Fibroblast of the aortic adventitia (primary cell): ENCODE measurements at regions not wholly inside any gene's neighbourhood (a gene's known extent, or its start where the extent isn't known, plus 50 kb on each side); places are given as distances from the start of the nearest gene placed in this dataset.

Source experiments
- DNase-seq: peaks from one replicate; pipeline ENCODE4 v3.0.0-alpha.2; 2010; ENCODE audit warnings: low read depth
- H3K4me3 ChIP-seq: 2 replicates; pipeline ENCODE4 v1.5.1; 2011; ENCODE audit warnings: low read depth, mild to moderate bottlenecking, control low read depth, low read length, moderate library complexity
- TF ChIP-seq, protein P1 (sequence below): IDR thresholded peaks from 2 replicates; pipeline ENCODE4 v1.5.1; 2011; ENCODE audit warnings: mild to moderate bottlenecking, low read length, control low read depth, inconsistent platforms; ENCODE audit not compliant: insufficient read depth

DNA sequence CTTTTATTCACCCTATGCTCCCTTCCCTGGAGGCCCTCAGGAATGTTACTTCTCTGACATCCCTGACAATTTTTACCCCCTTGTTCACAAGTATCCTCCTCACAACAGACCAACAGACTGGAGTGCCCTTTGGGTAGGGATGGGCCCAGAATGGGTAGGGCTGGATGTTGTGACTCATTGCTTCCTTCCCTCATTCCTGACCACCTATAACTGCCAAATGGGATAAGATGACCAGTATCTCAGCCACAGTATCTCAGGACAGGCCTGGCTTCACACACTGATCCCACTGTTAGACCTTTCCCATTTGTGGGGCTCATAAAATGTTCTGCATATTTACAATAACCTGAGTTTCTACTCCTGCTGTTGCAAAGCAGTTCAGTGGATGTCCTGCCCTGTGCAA, 223.0 kb upstream of the LRFN2 start:
- TF ChIP-seq, protein P1, sequence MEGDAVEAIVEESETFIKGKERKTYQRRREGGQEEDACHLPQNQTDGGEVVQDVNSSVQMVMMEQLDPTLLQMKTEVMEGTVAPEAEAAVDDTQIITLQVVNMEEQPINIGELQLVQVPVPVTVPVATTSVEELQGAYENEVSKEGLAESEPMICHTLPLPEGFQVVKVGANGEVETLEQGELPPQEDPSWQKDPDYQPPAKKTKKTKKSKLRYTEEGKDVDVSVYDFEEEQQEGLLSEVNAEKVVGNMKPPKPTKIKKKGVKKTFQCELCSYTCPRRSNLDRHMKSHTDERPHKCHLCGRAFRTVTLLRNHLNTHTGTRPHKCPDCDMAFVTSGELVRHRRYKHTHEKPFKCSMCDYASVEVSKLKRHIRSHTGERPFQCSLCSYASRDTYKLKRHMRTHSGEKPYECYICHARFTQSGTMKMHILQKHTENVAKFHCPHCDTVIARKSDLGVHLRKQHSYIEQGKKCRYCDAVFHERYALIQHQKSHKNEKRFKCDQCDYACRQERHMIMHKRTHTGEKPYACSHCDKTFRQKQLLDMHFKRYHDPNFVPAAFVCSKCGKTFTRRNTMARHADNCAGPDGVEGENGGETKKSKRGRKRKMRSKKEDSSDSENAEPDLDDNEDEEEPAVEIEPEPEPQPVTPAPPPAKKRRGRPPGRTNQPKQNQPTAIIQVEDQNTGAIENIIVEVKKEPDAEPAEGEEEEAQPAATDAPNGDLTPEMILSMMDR = no peak
- no peak for DNase-seq
- H3K4me3 ChIP-seq = no peak overlapping the region

DNA sequence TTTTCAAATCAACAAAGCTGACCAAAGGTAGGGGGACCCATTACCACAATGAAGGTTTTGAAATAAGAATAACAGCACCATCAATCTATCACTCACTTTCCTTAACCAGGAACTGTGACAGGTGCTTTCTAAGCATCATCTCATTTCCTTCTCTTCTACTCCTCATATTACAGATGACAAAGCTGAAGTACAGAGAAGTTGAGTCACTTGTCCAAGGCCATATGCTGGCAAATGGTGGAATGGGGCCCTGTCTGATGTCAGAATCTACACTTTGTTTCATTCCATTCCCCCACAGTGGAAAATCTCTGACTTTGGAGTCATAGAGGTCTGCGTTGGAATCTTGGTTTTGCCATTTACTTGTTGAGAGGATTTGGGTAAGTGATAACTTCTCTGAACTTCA, 222.5 kb upstream of the LRFN2 start:
- TF ChIP-seq, protein P1 = no peak
- H3K4me3 ChIP-seq = no peak overlapping the region
- DNase-seq = no peak

DNA sequence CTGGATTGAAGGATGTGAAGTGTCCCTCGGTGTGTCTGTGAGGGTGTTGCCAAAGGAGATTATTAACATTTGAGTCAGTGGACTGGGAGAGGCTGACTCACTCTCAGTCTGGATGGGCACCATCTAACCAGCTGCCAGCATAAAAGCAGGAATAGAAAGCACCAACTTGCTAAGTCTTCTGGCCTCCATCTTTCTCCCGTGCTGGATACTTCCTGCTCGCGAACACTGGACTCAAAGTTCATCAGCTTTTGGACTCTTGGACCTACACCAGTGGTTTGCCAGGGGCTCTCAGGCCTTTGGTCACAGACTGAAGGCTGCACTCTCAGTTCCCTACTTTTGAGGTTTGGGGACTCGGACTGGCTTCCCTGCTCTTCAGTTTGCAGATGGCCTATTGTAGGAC, 220.3 kb upstream of the LRFN2 start:
- TF ChIP-seq, protein P1 = no peak
- H3K4me3 ChIP-seq = no peak overlapping the region
- DNase-seq = no peak

DNA sequence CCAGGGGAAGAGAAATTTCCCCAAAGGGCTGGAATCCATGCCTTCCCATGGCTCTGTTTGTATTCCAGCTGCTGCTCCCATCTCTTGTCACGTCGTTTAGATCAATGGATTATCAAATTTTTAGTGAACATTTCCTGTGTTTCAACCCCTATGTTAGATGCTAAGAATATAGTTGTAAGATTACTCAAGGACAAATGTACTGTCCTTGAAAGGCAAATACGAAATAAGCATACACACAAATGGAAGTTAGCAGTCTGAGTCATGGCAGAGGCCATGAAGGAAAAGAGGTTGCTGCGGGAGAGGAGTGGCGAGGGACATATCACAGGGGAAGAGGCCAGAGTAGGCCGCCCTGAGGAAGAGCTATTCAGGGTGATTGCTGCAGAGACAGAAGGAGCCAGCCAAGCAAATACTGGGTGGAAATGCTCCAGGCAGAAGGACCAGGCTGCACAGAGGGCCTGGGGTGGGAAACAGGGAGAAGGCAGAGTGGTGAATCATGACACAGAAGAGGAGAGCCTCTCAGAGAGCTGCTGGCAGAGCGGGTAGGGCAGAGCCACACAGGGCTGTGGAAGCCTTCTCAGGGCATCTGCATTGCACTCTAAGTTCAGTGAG, 219.2 kb upstream of the LRFN2 start:
- H3K4me3 ChIP-seq = no peak overlapping the region
- DNase-seq = no peak
- TF ChIP-seq, protein P1 = no peak

DNA sequence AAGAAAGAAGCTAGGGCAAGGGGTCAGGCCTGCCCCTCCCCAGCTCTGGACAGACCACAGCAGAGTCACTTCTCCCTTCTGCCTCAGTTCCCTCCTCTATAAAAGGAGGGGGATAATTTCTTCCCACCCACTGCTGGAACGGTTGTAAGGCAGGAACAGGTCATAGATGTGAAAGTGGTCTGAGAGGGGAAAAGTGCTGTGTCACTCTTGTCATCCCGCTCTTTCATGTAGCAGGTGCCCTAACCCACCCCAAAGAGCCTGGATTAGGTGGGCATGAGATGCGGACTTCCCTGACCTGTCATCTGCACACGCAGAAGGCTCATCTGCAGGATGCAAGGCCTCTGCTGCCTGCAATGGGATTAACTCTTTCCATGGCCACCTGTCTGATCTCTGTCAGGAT, 218.2 kb upstream of the LRFN2 start:
- TF ChIP-seq, protein P1 = no peak
- H3K4me3 ChIP-seq = no peak overlapping the region
- DNase-seq = no peak

DNA sequence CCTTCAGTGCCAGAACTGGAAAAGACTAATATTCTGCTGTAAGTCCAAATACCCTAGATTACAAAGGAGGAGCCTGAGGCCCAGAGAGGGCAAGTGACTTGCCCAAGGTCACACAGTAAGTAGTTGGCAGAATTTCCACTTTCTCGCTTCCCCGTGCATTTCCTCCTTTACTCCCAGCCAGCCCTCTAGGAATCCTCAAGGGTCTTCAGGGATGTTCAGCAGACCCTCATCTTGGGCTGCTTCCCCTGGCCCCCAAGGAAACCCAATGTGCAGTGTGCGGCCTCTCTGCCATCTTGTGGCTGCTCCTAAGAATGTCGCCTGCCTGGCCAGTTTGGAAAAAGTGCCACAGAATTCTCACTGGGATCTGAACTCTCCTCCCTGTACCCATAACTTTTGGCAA, 217.7 kb upstream of the LRFN2 start:
- H3K4me3 ChIP-seq = no peak overlapping the region
- DNase-seq = no peak
- TF ChIP-seq, protein P1 = peak; percentile 11
